SU-DHL-6 (cell line): ENCODE measurements at regions not wholly inside any gene's neighbourhood (a gene's known extent, or its start where the extent isn't known, plus 50 kb on each side); places are given as distances from the start of the nearest gene placed in this dataset.

Experiments
- H2AFZ ChIP-seq: fragments of 200-600 bp; sonication (generic); 2 replicates; pipeline ENCODE4 v1.6.1; 2014; ENCODE audit warnings: low read depth, mild to moderate bottlenecking, moderate library complexity, mixed read lengths, antibody characterized with exemption, low read length; ENCODE audit not compliant: severe bottlenecking
- H3F3A ChIP-seq: fragments of 200-600 bp; shearing (Covaris generic); 2 replicates; pipeline ENCODE4 v1.6.0; 2016; ENCODE audit warnings: antibody characterized with exemption, mild to moderate bottlenecking; ENCODE audit not compliant: insufficient read depth
- H3K27ac ChIP-seq: fragments of 200-600 bp; sonication (generic); 2 replicates; pipeline ENCODE4 v1.5.1; 2016; ENCODE audit warnings: low read depth, mild to moderate bottlenecking, low read length, moderate library complexity, mixed read lengths
- H3K27me3 ChIP-seq: fragments of 200-600 bp; sonication (generic), shearing (Covaris generic); 2 replicates; pipeline ENCODE4 v1.6.0; 2014; ENCODE audit warnings: mild to moderate bottlenecking, low read length
- H3K36me3 ChIP-seq: fragments of 200-600 bp; sonication (generic); 2 replicates; pipeline ENCODE4 v1.6.1; 2014; ENCODE audit warnings: mild to moderate bottlenecking, low read length, mixed read lengths
- H3K4me2 ChIP-seq: fragments of 300-600, 200-600 bp; shearing (Covaris generic), sonication (generic); 2 replicates; pipeline ENCODE4 v1.6.0; 2014; ENCODE audit warnings: low read length, low read depth, mild to moderate bottlenecking; ENCODE audit not compliant: poor library complexity, severe bottlenecking
- H3K4me3 ChIP-seq: fragments of 200-600 bp; sonication (generic); 2 replicates; pipeline ENCODE4 v1.5.1; 2014; ENCODE audit warnings: antibody characterized with exemption, low read length, mild to moderate bottlenecking, mixed read lengths; ENCODE audit not compliant: insufficient read depth, poor library complexity, severe bottlenecking
- H3K79me2 ChIP-seq: fragments of 200-600 bp; sonication (generic); 2 replicates; pipeline ENCODE4 v1.6.1; 2014; ENCODE audit warnings: mild to moderate bottlenecking, low read length, moderate library complexity; ENCODE audit not compliant: insufficient read depth
- H3K9ac ChIP-seq: fragments of 200-600 bp; sonication (generic); 2 replicates; pipeline ENCODE4 v1.7.0; 2014; ENCODE audit warnings: mild to moderate bottlenecking, low read length
- H3K9me2 ChIP-seq: fragments of 200-600 bp; sonication (generic); replicated peaks from 2 replicates; pipeline ENCODE4 v1.6.1; 2014; ENCODE audit warnings: low read length; ENCODE audit not compliant: insufficient read depth
- H3K9me3 ChIP-seq: fragments of 200-600 bp; sonication (generic); 2 replicates; pipeline ENCODE4 v1.6.1; 2014; ENCODE audit warnings: low read length, mixed read lengths; ENCODE audit not compliant: insufficient read depth
- H4K20me1 ChIP-seq: fragments of 200-600 bp; sonication (generic); 2 replicates; pipeline ENCODE4 v1.6.1; 2014; ENCODE audit warnings: low read depth, mild to moderate bottlenecking, antibody characterized with exemption, low read length, moderate library complexity, mixed read lengths
- CTCF ChIP-seq: fragments of 200-600 bp; sonication (generic); IDR thresholded peaks from one replicate; pipeline ENCODE4 v1.5.1; 2017; ENCODE audit warnings: antibody characterized with exemption, mild to moderate bottlenecking, low read length, moderate library complexity; ENCODE audit not compliant: insufficient read depth, poor library complexity, severe bottlenecking
- EZH2phosphoT487 ChIP-seq: fragments of 200-600 bp; sonication (generic), shearing (Covaris generic); conservative IDR thresholded peaks from 2 replicates; pipeline ENCODE4 v1.6.1; 2018; ENCODE audit warnings: mild to moderate bottlenecking, antibody characterized with exemption, low read length, moderate library complexity, mixed read lengths

- no peak overlapping the region for H3K4me2 ChIP-seq
- no peaks in the 10 kb centered on the region for H3K9me2 ChIP-seq
- H3K36me3 ChIP-seq, result no peaks in the 10 kb centered on the region
- no peaks in the 10 kb centered on the region for H3K79me2 ChIP-seq
- no peaks in the 10 kb centered on the region for H3K27me3 ChIP-seq
- no peak overlapping the region for H3K9ac ChIP-seq
- TF ChIP-seq CTCF, result no peak
- no peaks in the 10 kb centered on the region for H3F3A ChIP-seq
- no peaks in the 10 kb centered on the region for H4K20me1 ChIP-seq
- no peaks in the 10 kb centered on the region for H3K9me3 ChIP-seq
- no peak overlapping the region for H3K27ac ChIP-seq
- no peak overlapping the region for H2AFZ ChIP-seq
- H3K4me3 ChIP-seq, result no peak overlapping the region
Measured at GRCh38 chr9:26081847-26082246, 403.6 kb upstream of the TUSC1 start.

- Histone ChIP-seq H3K9me2 (no peaks in the 10 kb centered on the region), H3K9me3 (no peaks in the 10 kb centered on the region), H3K4me3 (no peak overlapping the region), H3K79me2 (no peaks in the 10 kb centered on the region), H3K4me2 (no peak overlapping the region), H3K27ac (no peak overlapping the region), H3K27me3 (no peaks in the 10 kb centered on the region), H3K36me3 (no peaks in the 10 kb centered on the region), H3K9ac (no peak overlapping the region), H4K20me1 (no peaks in the 10 kb centered on the region), H3F3A (no peaks in the 10 kb centered on the region), H2AFZ (no peak overlapping the region)
- TF ChIP-seq EZH2phosphoT487 (no peak), CTCF (no peak)
Measured at GRCh38 chr9:26078706-26079105, 400.5 kb upstream of the TUSC1 start.

- H3K9me3 ChIP-seq, result no peaks in the 10 kb centered on the region
- no peak overlapping the region for H2AFZ ChIP-seq
- no peaks in the 10 kb centered on the region for H4K20me1 ChIP-seq
- H3F3A ChIP-seq, result no peaks in the 10 kb centered on the region
- H3K9me2 ChIP-seq, result no peaks in the 10 kb centered on the region
- no peaks in the 10 kb centered on the region for H3K79me2 ChIP-seq
- TF ChIP-seq CTCF (no peak), EZH2phosphoT487 (no peak)
- no peak overlapping the region for H3K4me2 ChIP-seq
- no peaks in the 10 kb centered on the region for H3K36me3 ChIP-seq
- no peak overlapping the region for H3K9ac ChIP-seq
- no peak overlapping the region for H3K27ac ChIP-seq
- no peaks in the 10 kb centered on the region for H3K27me3 ChIP-seq
- H3K4me3 ChIP-seq, result no peak overlapping the region
Measured at GRCh38 chr9:26077860-26078259, 399.6 kb upstream of the TUSC1 start.

- TF ChIP-seq EZH2phosphoT487, result no peak
- no peak for TF ChIP-seq CTCF
- no peaks in the 10 kb centered on the region for H3K27me3 ChIP-seq
- H3K4me2 ChIP-seq, result no peak overlapping the region
- no peaks in the 10 kb centered on the region for H3K36me3 ChIP-seq
- H3K4me3 ChIP-seq, result no peak overlapping the region
- no peak overlapping the region for H3K9ac ChIP-seq
- H4K20me1 ChIP-seq, result no peaks in the 10 kb centered on the region
- H3K9me2 ChIP-seq, result no peaks in the 10 kb centered on the region
- no peaks in the 10 kb centered on the region for H3F3A ChIP-seq
- H2AFZ ChIP-seq, result no peak overlapping the region
- H3K9me3 ChIP-seq, result no peaks in the 10 kb centered on the region
- no peak overlapping the region for H3K27ac ChIP-seq
- no peaks in the 10 kb centered on the region for H3K79me2 ChIP-seq
Measured at GRCh38 chr9:26067608-26068007, 389.4 kb upstream of the TUSC1 start.
